NCI-H2227 (cell line): ENCODE measurements at regions not wholly inside any gene's neighbourhood (a gene's known extent, or its start where the extent isn't known, plus 50 kb on each side); places are given as distances from the start of the nearest gene placed in this dataset.
"Not testable (repeated sequence)": the region's sequence is repeated elsewhere in the genome, so short reads cannot be mapped to it uniquely, and the experiment has no call there.

Experiments
- DNase-seq: peaks from one replicate; lab custom pipeline; 2025; ENCODE audit not compliant: unreplicated experiment; lab: John Stamatoyannopoulos, UW

- DNase-seq: no peak
These were observed 179.3 kb downstream of the ZIC5 start for GRCh38 chr13:99792079-99792921.

DNA sequence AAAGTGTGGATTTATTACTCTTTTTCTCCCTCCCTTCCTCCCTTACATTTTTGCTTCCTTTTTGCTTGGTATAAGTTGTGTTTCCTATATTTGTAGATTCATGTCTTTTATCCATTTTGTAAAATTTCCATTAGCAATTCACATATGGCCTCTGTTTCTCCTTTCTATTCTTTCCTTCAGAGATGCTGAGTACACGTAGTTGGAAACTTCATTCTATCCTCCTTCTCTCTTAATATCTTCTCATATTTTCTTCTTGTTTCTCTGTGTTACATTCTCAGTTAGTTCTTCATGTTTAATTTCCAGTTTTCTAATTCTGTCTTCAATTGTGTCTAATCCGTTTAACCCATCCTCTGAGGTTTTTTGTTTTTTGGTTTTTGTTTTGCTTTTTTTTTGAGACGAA lies 188.9 kb downstream of the ZIC5 start:
- DNase-seq: no peak

GRCh38 chr13:99778500-99778899 lies 193.1 kb downstream of the ZIC5 start:
- DNase-seq: no peak

- DNase-seq: no peak
These were observed 193.7 kb downstream of the ZIC5 start for GRCh38 chr13:99777873-99778272.

- no peak for DNase-seq
These were observed 196.9 kb downstream of the ZIC5 start for GRCh38 chr13:99774644-99775043.

DNA sequence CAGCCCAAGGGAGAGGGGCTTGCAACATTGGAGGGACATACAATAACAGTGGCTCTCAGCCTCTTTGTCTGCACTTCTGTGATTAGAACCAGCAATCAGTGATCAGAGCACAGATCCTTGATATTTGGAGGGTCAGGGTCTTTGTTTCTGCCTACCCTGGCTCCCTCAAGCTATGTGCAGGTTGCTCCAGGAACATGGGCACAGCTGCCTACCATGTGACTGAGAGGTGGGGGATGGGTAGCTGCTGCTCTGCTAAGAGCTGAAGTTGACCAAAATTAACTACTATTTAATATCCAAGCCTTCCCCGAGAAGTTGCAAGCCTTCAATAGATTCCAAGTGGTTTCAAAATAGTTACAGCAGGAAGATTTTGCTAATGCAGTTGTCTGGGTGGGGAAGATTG lies 202.6 kb downstream of the ZIC5 start:
- DNase-seq: no peak

- DNase-seq: no peak
These were observed 204.9 kb downstream of the ZIC5 start for GRCh38 chr13:99766641-99767045.

- no peak for DNase-seq
These were observed 205.7 kb downstream of the ZIC5 start for GRCh38 chr13:99765869-99766268.

DNA sequence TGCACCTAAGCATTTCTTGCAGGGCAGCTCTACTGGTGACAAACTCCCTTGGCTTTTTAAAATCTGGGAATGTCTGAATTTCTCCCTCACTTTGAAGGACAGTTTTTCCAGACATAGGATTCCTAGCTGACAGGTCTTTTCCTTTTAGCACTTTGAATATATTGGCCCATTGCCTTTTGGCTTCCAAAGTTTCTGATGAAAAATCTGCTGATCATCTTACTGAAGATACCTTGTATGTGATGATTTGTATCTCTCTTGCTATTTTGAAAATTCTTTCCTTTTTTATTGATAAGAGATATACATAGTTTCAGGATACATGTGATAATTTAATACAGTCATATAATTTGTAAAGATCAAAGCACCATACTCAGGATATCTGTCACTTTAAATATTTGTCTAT lies 211.1 kb downstream of the ZIC5 start:
- no peak for DNase-seq

- no peak for DNase-seq
These were observed 212.4 kb downstream of the ZIC5 start for GRCh38 chr13:99759163-99759552.

GRCh38 chr13:99758460-99759162 lies 213.0 kb downstream of the ZIC5 start:
- DNase-seq: no peak

GRCh38 chr13:99757756-99758459 lies 213.7 kb downstream of the ZIC5 start:
- no peak for DNase-seq

- no peak for DNase-seq
These were observed 215.3 kb downstream of the ZIC5 start for GRCh38 chr13:99756281-99756680.

DNA sequence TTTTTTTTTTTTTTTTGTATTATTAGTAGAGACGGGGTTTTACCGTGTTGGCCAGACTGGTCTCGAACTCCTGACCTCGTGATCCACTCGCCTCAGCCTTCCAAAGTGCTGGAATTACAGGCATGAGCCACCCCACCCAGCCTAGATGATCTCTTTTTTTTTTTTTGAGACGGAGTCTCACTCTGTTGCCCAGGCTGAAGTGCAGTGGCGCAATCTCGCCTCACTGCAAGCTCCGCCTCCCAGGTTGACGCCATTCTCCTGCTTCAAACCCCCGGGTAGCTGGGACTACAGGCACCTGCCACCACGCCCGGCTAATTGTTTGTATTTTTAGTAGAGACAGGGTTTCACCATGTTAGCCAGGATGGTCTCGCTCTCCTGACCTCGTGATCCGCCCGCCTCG lies 216.8 kb downstream of the ZIC5 start:
- DNase-seq: not testable (repeated sequence)

GRCh38 chr13:99752373-99752772 lies 219.2 kb downstream of the ZIC5 start:
- no peak for DNase-seq

GRCh38 chr13:99751517-99752199 lies 219.9 kb downstream of the ZIC5 start:
- DNase-seq: no peak

DNA sequence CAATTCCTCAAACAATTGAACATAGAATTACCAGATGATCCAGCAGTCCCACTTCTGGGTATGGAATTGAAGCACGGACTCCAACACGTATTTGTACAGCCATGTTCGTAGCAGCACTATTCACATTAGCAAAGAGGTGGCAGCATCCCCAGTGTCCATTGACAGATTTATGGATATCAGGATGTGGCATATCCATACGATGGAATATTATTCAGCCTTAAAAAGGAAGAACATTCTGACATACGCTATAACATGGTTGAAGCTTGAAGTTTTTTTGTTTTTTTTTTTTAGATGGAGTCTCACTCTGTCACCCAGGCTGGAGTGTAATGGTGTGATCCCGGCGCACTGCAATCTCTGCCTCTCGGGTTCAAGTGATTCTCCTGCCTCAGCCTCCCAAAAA lies 220.6 kb downstream of the ZIC5 start:
- DNase-seq: no peak

DNA sequence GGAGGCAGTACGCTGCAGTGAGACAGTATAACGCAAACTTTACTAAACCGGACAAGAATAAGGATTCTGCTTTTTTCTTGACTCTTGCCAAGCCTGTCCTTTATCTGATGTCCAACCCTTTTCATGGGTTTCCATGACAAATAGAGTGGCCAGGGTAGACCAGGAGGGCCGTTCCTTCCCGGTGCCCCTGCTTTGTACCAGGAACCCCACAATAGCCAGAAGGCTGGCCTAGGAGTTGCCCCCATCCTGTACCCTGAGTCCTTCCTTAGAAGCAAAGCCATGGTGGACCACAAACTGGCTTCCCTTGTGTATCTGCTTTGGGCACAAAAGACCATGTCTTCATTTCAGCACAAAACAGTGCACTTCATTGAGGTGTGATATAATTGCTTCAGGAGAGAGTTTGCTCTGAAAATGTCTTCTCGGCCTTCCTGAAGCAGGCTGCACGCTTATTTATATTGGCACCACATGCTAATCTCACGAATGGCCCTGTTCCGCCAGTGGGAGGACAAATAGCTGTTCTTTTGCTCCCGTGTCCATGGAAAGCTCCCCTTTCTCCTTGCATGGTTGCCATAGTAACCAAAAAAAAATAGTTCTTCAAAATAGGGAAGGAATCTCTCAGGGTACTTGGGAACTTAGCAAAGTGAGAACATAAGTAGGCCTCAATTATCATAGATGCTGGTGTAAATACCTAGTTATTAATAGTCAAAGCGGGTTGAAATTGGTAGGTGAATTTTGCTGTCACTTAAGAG lies 222.1 kb downstream of the ZIC5 start:
- peak; percentile 75 for DNase-seq

- DNase-seq: no peak
These were observed 224.2 kb downstream of the ZIC5 start for GRCh38 chr13:99747403-99747710.

DNA sequence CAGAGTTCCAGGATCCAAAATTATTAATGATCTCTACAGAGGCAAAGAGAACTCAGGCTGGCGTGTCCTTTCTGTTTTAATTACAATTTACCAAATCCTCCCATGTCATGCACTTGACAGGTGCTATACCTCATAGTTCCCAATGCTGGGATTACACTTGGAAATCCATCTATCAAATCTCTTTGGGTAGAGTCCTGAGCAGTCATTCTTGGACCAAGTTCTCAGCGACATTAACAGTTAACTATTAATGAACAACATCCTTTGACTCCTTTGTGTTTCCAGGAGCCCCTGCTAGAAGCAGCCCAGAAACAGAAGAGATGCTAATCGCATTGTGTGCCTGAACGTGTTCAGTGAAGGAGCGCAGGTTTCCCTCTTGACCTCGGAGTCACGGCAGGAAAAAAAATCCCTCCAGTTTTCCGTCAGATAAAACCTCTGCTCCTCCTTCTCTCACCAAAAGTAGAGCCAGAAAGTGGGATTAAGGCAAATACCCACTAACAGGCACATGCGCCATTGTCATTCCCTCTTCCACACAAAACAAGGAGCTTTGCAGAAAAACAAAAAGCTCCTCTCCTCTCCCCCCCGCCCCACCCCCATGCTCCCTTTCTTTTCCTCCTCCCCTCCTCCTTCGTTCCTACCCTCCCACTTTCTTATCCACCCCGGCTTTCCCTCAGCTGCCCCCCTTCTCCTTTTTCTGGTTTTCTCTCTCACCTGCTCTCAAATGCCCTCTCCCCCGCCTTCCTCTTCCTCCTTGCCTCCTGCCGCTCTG lies 224.7 kb downstream of the ZIC5 start:
- DNase-seq: peak; percentile 56
